ENCODE measurements at regions not wholly inside any gene's neighbourhood (a gene's known extent, or its start where the extent isn't known, plus 50 kb on each side); places are given as distances from the start of the nearest gene placed in this dataset.

DNA sequence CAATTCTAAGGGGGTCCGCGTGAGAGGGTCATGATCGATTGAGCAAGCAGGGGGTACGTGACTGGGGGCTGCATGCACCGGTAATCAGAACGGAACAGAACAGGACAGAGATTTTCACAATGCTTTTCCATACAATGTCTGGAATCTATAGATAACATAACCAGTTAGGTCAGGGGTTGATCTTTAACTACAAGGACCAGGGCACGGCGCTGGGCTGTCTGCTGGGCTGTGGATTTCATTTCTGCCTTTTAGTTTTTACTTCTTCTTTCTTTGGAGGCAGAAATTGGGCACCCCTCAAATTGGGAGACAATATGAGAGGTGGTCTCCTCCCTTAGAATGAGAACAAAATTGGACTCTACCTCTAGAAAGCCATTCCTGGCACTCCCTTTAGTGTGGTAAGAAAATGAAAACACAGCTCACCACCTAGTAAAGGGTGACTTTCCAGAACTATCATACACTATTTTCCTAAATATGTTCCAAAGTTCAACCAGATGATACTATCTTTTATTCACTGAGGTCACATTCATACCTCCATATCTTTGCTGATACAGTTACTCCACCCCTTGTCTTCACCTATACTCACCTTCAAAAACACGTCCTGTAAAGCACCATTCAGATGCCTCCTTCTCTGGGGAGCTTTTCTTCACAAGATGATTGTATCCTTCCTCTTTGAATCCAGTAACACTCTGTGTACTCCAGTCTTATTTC lies 1058.3 kb upstream of the SLIT2 start:
- TF ChIP-seq EZH2 (IDR thresholded peaks at IDR 0.05; ENCODE audit: borderline replicate concordance, low read depth, low read length, poor library complexity, severe bottlenecking): no peak
- TF ChIP-seq, protein P1, sequence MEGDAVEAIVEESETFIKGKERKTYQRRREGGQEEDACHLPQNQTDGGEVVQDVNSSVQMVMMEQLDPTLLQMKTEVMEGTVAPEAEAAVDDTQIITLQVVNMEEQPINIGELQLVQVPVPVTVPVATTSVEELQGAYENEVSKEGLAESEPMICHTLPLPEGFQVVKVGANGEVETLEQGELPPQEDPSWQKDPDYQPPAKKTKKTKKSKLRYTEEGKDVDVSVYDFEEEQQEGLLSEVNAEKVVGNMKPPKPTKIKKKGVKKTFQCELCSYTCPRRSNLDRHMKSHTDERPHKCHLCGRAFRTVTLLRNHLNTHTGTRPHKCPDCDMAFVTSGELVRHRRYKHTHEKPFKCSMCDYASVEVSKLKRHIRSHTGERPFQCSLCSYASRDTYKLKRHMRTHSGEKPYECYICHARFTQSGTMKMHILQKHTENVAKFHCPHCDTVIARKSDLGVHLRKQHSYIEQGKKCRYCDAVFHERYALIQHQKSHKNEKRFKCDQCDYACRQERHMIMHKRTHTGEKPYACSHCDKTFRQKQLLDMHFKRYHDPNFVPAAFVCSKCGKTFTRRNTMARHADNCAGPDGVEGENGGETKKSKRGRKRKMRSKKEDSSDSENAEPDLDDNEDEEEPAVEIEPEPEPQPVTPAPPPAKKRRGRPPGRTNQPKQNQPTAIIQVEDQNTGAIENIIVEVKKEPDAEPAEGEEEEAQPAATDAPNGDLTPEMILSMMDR (conservative IDR thresholded peaks at IDR 0.05; ENCODE audit: low read depth, low read length): no peak
